GM12872 (cell line): ENCODE measurements at regions not wholly inside any gene's neighbourhood (a gene's known extent, or its start where the extent isn't known, plus 50 kb on each side); places are given as distances from the start of the nearest gene placed in this dataset.

Experiments used
- TF ChIP-seq, protein P1 (sequence below): IDR thresholded peaks from 3 replicates; pipeline ENCODE4 v1.5.1; 2011; ENCODE audit warnings: low read depth, mild to moderate bottlenecking, low read length, moderate library complexity; ENCODE audit not compliant: insufficient read depth

DNA sequence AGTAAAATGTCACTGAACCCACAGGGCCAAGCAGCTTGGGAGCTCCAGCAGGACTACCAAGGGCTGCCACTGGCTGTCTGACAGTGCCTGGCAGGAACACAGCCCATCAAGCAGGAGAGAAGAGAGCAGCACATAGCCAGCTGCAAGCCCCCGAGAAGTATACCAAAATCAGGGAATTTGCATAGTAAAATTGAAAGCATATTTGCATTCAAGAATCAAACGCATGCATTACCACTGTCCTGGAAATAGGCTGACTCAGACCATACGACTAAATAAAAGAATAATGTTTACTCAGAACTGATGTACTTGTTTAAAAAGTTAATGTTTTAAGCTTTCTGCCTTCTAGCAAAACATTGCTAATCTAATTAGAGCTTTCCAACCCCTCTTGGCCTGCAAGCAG, 298.1 kb downstream of the TFAP2B start:
- TF ChIP-seq, protein P1, sequence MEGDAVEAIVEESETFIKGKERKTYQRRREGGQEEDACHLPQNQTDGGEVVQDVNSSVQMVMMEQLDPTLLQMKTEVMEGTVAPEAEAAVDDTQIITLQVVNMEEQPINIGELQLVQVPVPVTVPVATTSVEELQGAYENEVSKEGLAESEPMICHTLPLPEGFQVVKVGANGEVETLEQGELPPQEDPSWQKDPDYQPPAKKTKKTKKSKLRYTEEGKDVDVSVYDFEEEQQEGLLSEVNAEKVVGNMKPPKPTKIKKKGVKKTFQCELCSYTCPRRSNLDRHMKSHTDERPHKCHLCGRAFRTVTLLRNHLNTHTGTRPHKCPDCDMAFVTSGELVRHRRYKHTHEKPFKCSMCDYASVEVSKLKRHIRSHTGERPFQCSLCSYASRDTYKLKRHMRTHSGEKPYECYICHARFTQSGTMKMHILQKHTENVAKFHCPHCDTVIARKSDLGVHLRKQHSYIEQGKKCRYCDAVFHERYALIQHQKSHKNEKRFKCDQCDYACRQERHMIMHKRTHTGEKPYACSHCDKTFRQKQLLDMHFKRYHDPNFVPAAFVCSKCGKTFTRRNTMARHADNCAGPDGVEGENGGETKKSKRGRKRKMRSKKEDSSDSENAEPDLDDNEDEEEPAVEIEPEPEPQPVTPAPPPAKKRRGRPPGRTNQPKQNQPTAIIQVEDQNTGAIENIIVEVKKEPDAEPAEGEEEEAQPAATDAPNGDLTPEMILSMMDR: no peak

DNA sequence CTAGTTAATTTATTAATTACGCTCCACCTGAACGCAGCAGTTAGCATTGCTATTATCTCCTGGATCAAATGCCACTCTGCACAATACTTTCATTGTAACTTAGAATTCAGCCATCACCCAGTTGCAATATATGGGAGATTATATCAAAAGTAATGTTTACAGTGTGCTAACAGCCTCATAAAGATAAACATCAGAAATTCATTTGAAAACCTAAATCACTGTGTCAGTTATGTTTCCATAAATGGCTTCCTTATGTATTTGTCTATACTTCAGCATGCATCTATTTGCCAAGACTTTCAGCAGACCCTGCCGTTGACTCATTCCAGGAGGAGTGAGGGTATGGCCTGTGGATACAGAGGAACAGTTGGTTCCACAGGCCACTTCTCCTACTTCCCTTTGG, 300.1 kb downstream of the TFAP2B start:
- TF ChIP-seq, protein P1: no peak

DNA sequence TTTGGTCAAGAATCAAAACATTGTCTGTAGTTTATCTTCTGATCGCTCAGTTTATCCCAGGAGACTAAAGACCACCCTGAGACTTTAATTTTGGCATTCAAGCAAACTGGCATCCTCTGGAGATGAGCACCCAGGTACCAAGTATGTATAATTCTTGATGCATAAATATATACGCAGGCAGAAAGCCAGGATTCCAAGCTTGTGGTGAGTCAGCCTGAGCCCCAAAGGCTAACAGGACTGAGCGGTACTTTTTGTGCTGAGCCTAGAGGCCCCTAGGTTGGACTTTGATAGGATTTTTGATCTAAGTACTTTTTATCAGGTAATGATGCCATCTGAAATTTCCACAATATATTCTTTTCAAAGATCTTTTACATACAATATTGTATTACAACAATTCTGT, 301.3 kb downstream of the TFAP2B start:
- TF ChIP-seq, protein P1: no peak

DNA sequence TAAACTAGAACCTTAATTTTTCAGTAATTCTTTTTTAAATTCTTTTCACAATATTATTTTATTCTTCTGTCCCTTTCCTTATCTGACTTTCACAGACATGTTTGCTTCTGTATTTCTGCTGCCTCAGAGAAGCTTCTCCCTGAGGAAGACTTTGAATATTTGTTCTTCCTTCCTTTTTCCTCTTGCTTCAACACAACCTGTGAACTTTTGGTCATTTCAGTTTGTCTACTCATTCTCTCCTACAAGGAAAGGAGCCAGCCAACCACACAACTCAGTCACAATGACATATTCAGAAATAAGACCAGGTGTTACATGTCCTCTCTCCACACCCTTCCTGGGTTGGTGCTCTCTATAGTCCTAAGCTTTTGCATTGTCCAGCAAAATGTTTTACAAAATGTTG, 310.4 kb downstream of the TFAP2B start:
- TF ChIP-seq, protein P1: no peak

DNA sequence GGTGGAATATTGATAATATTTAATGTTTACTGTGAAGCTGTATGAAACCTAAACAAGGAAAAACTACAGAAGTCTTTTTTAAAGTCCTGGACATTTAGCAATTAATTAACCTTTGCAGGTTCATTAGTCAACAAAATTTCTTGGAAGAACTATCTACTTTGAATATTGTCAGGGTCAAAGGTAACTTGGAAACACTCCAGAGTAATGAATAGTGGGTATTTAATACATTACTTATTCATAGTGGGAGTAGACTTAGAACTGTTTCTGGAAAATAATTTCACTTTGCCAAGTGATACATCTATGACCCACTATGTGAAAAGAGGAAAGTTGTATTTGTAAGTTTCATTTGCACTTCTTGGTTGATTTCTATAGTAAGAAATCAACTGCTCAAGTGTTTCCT, 319.1 kb downstream of the TFAP2B start:
- TF ChIP-seq, protein P1: no peak

DNA sequence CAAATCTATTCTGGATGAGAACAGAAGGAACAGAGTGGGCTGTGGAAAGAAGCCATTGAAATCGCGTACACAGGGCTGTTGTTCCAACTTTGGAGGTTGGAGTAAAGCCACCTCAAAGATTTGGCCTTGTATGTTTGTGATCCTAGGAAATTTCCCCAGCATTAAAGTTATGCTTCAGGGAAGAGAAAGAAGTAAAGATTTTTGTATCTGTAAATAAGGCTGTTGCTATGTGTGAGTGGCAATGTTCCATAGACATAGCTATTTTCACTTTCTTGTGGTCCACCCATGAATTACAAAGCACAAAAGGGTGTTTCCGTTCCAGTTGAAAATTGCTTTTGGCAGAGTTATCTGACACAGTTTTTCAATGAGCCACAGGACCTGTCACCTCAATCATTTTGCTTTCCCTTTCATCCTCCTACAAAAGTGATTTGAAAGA, 321.3 kb downstream of the TFAP2B start:
- TF ChIP-seq, protein P1: no peak

DNA sequence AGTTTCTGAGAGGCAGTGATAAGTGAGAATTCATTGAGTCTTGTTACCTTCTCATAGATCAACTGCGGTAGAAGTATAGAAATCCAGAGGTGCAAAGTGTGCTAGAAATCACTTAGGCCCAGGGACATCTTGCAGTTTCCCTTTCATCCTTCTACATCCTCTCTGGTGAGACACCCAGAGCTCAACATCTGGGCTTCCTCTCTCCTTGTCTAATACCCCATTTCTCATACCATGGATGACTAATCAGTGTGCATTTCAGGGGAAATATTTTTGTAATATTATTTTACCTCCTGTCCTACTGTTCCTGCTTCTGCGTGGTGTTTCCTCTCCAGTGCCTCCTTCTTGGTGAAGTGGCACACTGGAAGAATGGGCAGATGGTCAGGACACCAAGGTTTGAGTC, 322.4 kb downstream of the TFAP2B start:
- TF ChIP-seq, protein P1: no peak

DNA sequence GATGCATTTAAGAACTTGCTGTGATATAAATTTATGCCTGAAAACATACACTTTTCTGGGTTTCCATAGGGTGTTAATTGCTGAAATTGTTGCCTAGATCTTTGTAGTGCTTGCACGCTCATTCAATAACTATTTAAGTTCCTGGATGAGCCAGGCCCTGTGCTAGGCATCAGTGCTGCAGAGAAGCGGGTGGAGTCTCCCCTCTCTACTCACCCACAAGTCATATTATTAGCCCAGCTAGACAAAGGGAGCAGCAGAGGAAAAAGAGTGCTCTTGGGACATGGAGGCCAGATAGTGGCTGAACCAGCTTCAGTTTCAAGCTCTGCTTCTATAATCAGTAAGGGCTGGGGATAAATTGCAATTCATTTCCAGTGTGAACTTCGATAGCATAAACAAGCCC, 329.1 kb downstream of the TFAP2B start:
- TF ChIP-seq, protein P1: no peak
